T-cell (primary cell): ENCODE measurements at regions not wholly inside any gene's neighbourhood (a gene's known extent, or its start where the extent isn't known, plus 50 kb on each side); places are given as distances from the start of the nearest gene placed in this dataset.
"Not testable (repeated sequence)": the region's sequence is repeated elsewhere in the genome, so short reads cannot be mapped to it uniquely, and the experiment has no call there.

Experiments used
- ATAC-seq, 4 experiments: fragments of 200-7000 bp in 3 of 4; fragments of 150-1000 bp in 1 of 4; cut with Tn5 transposase; replicated peaks in 1 of 4; 1 replicate in 3 of 4; 2 replicates in 1 of 4; pipeline ENCODE4 v1.10.0; 2021; ENCODE audit warnings: moderate library complexity in 3 of 4, mild to moderate bottlenecking in 2 of 4, moderate number of reproducible peaks in 1 of 4
- CTCF ChIA-PET, 2 donors: fragments of 300-600 bp; sonication (Branson Sonifier 250); formaldehyde crosslinking; loops; one replicate each; lab custom pipeline; 2022; ENCODE audit warnings: antibody characterized with exemption in 2 of 2; lab: Charles Lee
- POLR2A ChIA-PET, 2 donors: fragments of 300-600 bp; sonication (Branson Sonifier 250); formaldehyde crosslinking; loops; one replicate each; lab custom pipeline; 2022; ENCODE audit warnings: antibody characterized with exemption in 2 of 2; lab: Charles Lee
- DNase-seq, 35 experiments: peaks; one replicate each; pipeline versions ENCODE4 v3.0.0 to v3.0.0-alpha.2; 2013 to 2023
- H3K27ac ChIP-seq: one replicate; pipeline ENCODE4 v1.5.1; 2013; ENCODE audit warnings: low read length
- H3K27me3 ChIP-seq, 2 experiments: replicated peaks in 1 of 2; 1 replicate in 1 of 2; 2 replicates in 1 of 2; pipeline versions ENCODE4 v1.6.1 to v1.7.0; 2013; ENCODE audit warnings: low read length in 1 of 2, mixed read lengths in 1 of 2; ENCODE audit not compliant: control insufficient read depth in 2 of 2, insufficient read depth in 2 of 2; ENCODE audit errors: extremely low read depth in 1 of 2
- H3K36me3 ChIP-seq, 2 donors: 1 replicate in 1 of 2; 2 replicates in 1 of 2; pipeline versions ENCODE4 v1.6.1 to v1.7.0; 2013; ENCODE audit warnings: low read length in 1 of 2; ENCODE audit not compliant: control insufficient read depth in 2 of 2, insufficient read depth in 1 of 2; ENCODE audit errors: extremely low read depth in 1 of 2
- H3K4me1 ChIP-seq, 2 experiments: 1 replicate in 1 of 2; 2 replicates in 1 of 2; pipeline versions ENCODE4 v1.6.1 to v1.7.0; 2013; ENCODE audit warnings: low read length in 2 of 2, mixed read lengths in 1 of 2; ENCODE audit not compliant: insufficient read depth in 2 of 2, control insufficient read depth in 1 of 2; ENCODE audit errors: extremely low read depth in 1 of 2
- H3K4me3 ChIP-seq, 2 donors: 1 replicate in 1 of 2; 2 replicates in 1 of 2; pipeline versions ENCODE4 v1.5.1 to v1.7.0; 2013; ENCODE audit warnings: mild to moderate bottlenecking in 2 of 2, low read length in 1 of 2, moderate library complexity in 1 of 2; ENCODE audit not compliant: control insufficient read depth in 1 of 2; ENCODE audit errors: extremely low read depth in 1 of 2
- H3K9me3 ChIP-seq: 2 replicates; pipeline ENCODE4 v1.7.0; 2013
- H3K27ac Mint-ChIP-seq, 2 donors: one replicate each; pipeline ENCODE4 v1.8.0; 2020 to 2021; ENCODE audit warnings: mild to moderate bottlenecking in 2 of 2, mixed read lengths in 2 of 2
- H3K27me3 Mint-ChIP-seq, 2 donors: one replicate each; pipeline ENCODE4 v1.8.0; 2021 to 2022; ENCODE audit warnings: mixed read lengths in 2 of 2
- H3K36me3 Mint-ChIP-seq: one replicate; pipeline ENCODE4 v1.8.0; 2021; ENCODE audit warnings: mixed read lengths
- H3K4me1 Mint-ChIP-seq, 3 donors: one replicate each; pipeline ENCODE4 v1.8.0; 2020 to 2022; ENCODE audit warnings: mixed read lengths in 3 of 3, mild to moderate bottlenecking in 1 of 3
- H3K4me3 Mint-ChIP-seq, 3 donors: one replicate each; pipeline ENCODE4 v1.8.0; 2020 to 2022; ENCODE audit warnings: mild to moderate bottlenecking in 3 of 3, mixed read lengths in 3 of 3, moderate library complexity in 3 of 3
- H3K9me3 Mint-ChIP-seq, 3 donors: one replicate each; pipeline ENCODE4 v1.8.0; 2020 to 2022; ENCODE audit warnings: mixed read lengths in 3 of 3
- WGBS: methylation state at CpG from one replicate; pipeline ENCODE4 v1.1.5; 2013; ENCODE audit warnings: missing lambda C conversion rate; ENCODE audit not compliant: insufficient coverage; 5-methylcytosine and 5-hydroxymethylcytosine counted together

DNA sequence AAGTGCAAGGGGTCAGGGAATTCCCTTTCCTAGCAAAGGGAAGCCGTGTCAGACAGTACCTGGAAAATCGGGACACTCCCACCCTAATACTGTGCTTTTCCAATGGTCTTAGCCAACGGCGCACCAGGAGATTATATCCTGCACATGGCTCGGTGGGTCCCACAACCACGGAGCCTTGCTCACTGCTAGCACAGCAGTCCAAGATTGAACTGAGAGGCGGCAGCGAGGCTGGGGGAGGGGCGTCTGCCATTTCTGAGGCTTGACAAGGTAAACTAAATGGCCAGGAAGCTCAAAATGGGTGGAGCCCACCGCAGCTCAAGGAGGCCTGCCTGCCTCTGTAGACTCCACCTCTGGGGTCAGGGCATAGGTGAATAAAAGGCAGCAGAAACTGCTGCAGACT is 76.5 kb upstream of the LINC00632 start:
- H3K4me3 Mint-ChIP-seq, H3K27ac Mint-ChIP-seq, CTCF ChIA-PET, H3K27me3 ChIP-seq, H3K4me3 ChIP-seq, ATAC-seq, H3K4me1 Mint-ChIP-seq, H3K27ac ChIP-seq, H3K9me3 Mint-ChIP-seq, H3K27me3 Mint-ChIP-seq, POLR2A ChIA-PET, DNase-seq, H3K36me3 ChIP-seq, H3K4me1 ChIP-seq, H3K9me3 ChIP-seq, H3K36me3 Mint-ChIP-seq: not testable (repeated sequence)
- whole genome bisulfite sequencing: 78% methylated on average over 6 of the region's 10 CpGs

DNA sequence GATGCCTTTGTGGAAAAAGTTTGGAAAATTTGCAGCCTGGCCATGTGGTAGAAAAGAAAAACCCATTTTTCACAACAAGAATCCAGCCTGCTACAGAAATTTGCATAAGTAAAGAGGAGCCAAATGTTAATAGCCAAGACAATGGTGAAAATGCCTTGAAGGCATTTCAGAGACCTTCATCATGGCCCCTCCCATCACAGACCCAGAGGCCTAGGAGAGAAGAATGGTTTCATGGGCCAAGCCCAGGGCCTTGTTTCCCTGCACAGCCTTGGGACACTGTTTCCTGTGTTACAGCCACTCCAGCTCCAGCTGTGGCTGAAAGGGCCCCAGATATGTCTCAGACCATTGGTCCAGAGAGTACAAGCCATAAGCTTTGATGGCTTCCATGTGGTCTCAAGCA is 101.4 kb upstream of the LINC00632 start:
- ATAC-seq (no peak), DNase-seq (no peak)
- Histone ChIP-seq H3K9me3 (no peaks in the 10 kb centered on the region), H3K36me3 (no peaks in the 10 kb centered on the region), H3K27ac (no peak overlapping the region), H3K27me3 (no peaks in the 10 kb centered on the region), H3K4me1 (no peaks in the 10 kb centered on the region), H3K4me3 (no peak overlapping the region)
- no peaks in the 10 kb centered on the region for H3K36me3 Mint-ChIP-seq
- POLR2A ChIA-PET: no interaction called here
- CTCF ChIA-PET: no interaction called here
- no peak overlapping the region for H3K27ac Mint-ChIP-seq
- no peaks in the 10 kb centered on the region for H3K9me3 Mint-ChIP-seq
- peaks cover 0 to 8% of the 10 kb centered on the region in 2 donors for H3K27me3 Mint-ChIP-seq
- H3K4me1 Mint-ChIP-seq: no peaks in the 10 kb centered on the region
- H3K4me3 Mint-ChIP-seq: no peak overlapping the region

DNA sequence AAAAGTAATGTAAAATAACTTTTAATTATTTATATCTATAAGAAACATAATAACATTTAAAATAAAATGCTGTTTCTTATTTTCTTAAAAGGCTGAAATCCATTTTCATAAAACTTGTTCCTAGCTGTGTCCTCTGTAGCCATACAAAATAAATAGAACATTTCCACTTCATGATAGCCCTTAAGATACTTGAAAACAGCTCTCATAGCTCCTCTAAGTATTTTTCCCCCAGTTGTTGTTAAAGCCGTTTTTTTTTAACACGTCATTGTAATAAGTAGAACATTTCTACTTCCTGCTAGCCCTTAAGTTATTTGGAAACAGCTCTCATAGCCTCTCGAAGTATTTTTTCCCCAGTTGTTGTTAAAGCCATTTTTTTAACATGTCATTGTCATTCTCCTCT is 97.3 kb upstream of the SOX3 start:
- no peak overlapping the region for H3K4me3 ChIP-seq
- no peaks in the 10 kb centered on the region for H3K4me1 ChIP-seq
- Mint-ChIP-seq H3K36me3 (no peaks in the 10 kb centered on the region), H3K4me3 (no peak overlapping the region), H3K27me3 (peaks cover 0 to 20% of the 10 kb centered on the region in 2 donors), H3K9me3 (no peaks in the 10 kb centered on the region), H3K27ac (no peak overlapping the region), H3K4me1 (no peaks in the 10 kb centered on the region)
- no peak overlapping the region for H3K27ac ChIP-seq
- ATAC-seq: no peak
- H3K36me3 ChIP-seq: no peaks in the 10 kb centered on the region
- DNase-seq: no peak
- CTCF ChIA-PET: no interaction called here
- H3K27me3 ChIP-seq: no peaks in the 10 kb centered on the region
- POLR2A ChIA-PET: no interaction called here
- no peaks in the 10 kb centered on the region for H3K9me3 ChIP-seq
- WGBS: no CpG with 5 or more reads among the region's 3 CpGs

DNA sequence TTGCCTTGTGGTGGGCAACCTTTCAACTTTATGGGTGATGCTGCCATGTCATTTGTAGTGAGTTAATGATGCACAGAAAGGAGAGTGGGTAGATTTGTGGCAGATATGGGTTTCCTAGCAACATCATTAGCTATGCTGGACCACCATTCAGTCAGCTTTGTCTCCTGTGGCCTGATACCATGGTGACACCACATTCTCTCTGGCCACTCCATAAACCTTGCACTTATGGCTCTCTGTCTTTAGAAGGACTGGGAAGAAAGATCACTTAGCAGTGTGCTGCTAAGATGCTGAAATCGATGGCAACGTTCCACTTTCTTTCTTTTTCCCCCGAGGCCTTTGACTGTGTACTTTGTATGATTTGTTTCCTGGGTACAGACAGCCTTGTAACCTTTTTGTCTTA is 95.0 kb upstream of the SOX3 start:
- Mint-ChIP-seq H3K36me3 (no peaks in the 10 kb centered on the region), H3K4me3 (no peak overlapping the region), H3K27me3 (peaks cover 0 to 18% of the 10 kb centered on the region in 2 donors), H3K4me1 (no peaks in the 10 kb centered on the region), H3K9me3 (no peaks in the 10 kb centered on the region), H3K27ac (no peak overlapping the region)
- ChIA-PET CTCF (no interaction called here), POLR2A (no interaction called here)
- H3K4me1 ChIP-seq: no peaks in the 10 kb centered on the region
- no peak for ATAC-seq
- DNase-seq: no peak
- H3K4me3 ChIP-seq: no peak overlapping the region
- no peaks in the 10 kb centered on the region for H3K27me3 ChIP-seq
- 83% methylated on average over 2 of the region's 3 CpGs for WGBS
- H3K27ac ChIP-seq: no peak overlapping the region
- H3K36me3 ChIP-seq: no peaks in the 10 kb centered on the region
- no peaks in the 10 kb centered on the region for H3K9me3 ChIP-seq

DNA sequence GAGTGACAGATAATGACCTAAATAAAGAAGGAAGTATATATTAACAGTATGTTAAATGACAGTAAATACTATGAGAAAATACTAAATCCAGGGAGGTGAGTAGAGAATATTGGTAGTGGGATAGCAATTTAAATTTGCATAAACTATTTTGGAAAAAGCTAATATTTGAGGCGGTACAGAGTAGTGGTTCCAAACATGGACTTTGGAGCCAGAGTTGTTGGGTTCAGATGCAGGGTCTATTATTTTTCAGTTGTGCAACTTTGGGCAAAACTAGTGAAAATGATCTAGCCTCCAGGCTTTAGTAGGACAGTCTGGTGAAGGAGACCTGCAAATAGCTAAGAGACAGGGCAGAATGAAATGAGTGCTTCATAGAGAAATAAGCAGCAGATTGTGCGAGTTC is 84.8 kb upstream of the SOX3 start:
- Mint-ChIP-seq H3K9me3 (no peaks in the 10 kb centered on the region), H3K27ac (no peak overlapping the region), H3K36me3 (no peaks in the 10 kb centered on the region), H3K27me3 (peaks cover 0 to 8% of the 10 kb centered on the region in 2 donors), H3K4me3 (no peak overlapping the region), H3K4me1 (no peaks in the 10 kb centered on the region)
- Histone ChIP-seq H3K27me3 (no peaks in the 10 kb centered on the region), H3K4me1 (no peaks in the 10 kb centered on the region), H3K4me3 (no peak overlapping the region), H3K9me3 (no peaks in the 10 kb centered on the region), H3K36me3 (no peaks in the 10 kb centered on the region), H3K27ac (no peak overlapping the region)
- ChIA-PET CTCF (no interaction called here), POLR2A (interaction anchor here in 1 of 2 donors (0.7 kb wide), 1 partner anchor 11 kb away, joined by 3 read pairs; no protein-coding TSS in a partner anchor)
- 100% methylated on average over 1 of the region's 2 CpGs for WGBS
- DNase-seq (no peak), ATAC-seq (no peak)

DNA sequence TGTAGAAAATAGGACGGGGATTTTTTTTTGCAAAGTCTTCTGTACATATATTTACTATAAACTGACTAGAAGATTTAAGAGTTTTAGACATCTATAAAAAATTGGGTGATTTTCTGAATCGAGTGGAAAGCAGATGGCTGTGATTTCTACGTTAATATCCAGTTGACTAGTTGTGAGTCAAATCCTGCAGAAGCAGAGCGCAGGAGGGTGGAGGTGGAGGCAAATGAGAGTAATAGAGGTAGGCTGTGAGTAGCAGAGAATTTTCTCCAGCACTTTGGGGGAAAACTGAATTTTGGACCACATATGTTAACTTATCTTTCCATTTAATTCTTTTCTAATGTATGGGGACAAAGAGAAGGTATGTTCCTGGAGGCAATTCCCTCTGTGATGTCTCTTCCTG is 82.1 kb upstream of the SOX3 start:
- Mint-ChIP-seq H3K4me1 (no peaks in the 10 kb centered on the region), H3K27me3 (peaks cover 0 to 11% of the 10 kb centered on the region in 2 donors), H3K27ac (no peak overlapping the region), H3K4me3 (no peak overlapping the region), H3K9me3 (no peaks in the 10 kb centered on the region), H3K36me3 (no peaks in the 10 kb centered on the region)
- no peak overlapping the region for H3K27ac ChIP-seq
- ChIA-PET POLR2A (no interaction called here), CTCF (no interaction called here)
- no peak overlapping the region for H3K4me3 ChIP-seq
- ATAC-seq (no peak), DNase-seq (no peak)
- H3K36me3 ChIP-seq: no peaks in the 10 kb centered on the region
- WGBS: no CpG with 5 or more reads among the region's 4 CpGs
- H3K4me1 ChIP-seq: no peaks in the 10 kb centered on the region
- no peaks in the 10 kb centered on the region for H3K27me3 ChIP-seq
- H3K9me3 ChIP-seq: no peaks in the 10 kb centered on the region

DNA sequence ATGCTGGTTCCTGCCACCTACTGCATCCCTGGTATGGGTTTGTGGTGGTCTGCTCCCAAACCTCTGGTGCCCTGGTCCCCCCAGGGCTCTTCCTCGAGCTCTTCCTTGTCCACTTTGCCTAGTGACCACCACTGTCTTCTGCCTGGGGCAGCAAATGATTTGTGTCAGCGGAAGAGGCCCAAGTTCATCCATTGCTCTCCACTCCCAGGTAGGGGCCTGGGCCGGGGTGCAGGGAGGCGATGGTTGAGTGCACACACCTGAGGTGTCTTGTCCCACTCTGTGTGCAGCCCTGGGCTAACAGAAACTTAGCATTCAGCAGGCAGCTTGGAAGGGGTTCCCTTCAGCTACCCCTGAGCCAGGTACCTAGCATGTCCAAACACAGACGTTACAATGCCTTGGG is 75.6 kb upstream of the SOX3 start:
- H3K36me3 Mint-ChIP-seq: no peaks in the 10 kb centered on the region
- Histone ChIP-seq H3K36me3 (no peaks in the 10 kb centered on the region), H3K4me1 (no peaks in the 10 kb centered on the region), H3K9me3 (no peaks in the 10 kb centered on the region), H3K27ac (no peak overlapping the region), H3K4me3 (no peak overlapping the region), H3K27me3 (no peaks in the 10 kb centered on the region)
- no peaks in the 10 kb centered on the region for H3K9me3 Mint-ChIP-seq
- H3K4me1 Mint-ChIP-seq: no peaks in the 10 kb centered on the region
- ATAC-seq (no peak), DNase-seq (no peak)
- peaks cover 1 to 15% of the 10 kb centered on the region in 2 donors for H3K27me3 Mint-ChIP-seq
- no peak overlapping the region for H3K27ac Mint-ChIP-seq
- no peak overlapping the region for H3K4me3 Mint-ChIP-seq
- 100% methylated on average over 1 of the region's 5 CpGs for WGBS
- ChIA-PET CTCF (no interaction called here), POLR2A (no interaction called here)
